Sciatic nerve (tissue), 2 donors: ENCODE measurements at regions not wholly inside any gene's neighbourhood (a gene's known extent, or its start where the extent isn't known, plus 50 kb on each side); places are given as distances from the start of the nearest gene placed in this dataset.
"Not testable (repeated sequence)": the region's sequence is repeated elsewhere in the genome, so short reads cannot be mapped to it uniquely, and the experiment has no call there.

ENCODE experiments used
- ATAC-seq: fragments of 200-7000 bp; cut with Tn5 transposase; one replicate; pipeline ENCODE4 v1.9.1; 2020; ENCODE audit warnings: mild to moderate bottlenecking, moderate library complexity
- DNase-seq: peaks from one replicate; pipeline ENCODE4 v3.0.0-alpha.2; 2020; ENCODE audit warnings: low spot score
- intact Hi-C: fragments of 100-400 bp; cut with DNase I; formaldehyde crosslinking; loops from one replicate; pipeline ENCODE4 v1.14.2; 2022
- donor health status: DM: no; HTN: no; CAD: no.
- donor health status: DM: no; HTN: no; CAD: no.

DNA sequence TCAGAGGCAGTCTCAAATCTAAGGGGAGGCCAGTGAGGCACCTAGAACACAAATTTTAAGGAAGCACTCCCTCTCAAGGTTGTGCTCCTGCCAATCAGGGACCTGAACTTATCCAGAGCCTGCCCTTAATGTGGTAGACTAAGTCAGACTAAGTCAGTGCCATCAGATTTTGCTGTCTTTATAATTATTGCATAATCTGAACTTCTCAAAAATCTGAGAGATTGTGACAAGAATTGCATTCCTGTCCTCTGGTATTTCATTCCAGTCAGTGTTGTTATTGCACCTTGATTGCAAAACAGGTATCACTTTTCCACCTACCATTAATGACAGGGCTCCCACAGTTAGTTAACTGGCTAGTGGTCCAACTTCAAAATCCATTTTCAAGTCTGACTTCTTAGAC is 197.1 kb upstream of the HCN1 start:
- intact Hi-C loops = loop anchor here (1.0 kb wide), 1 partner anchor 28 kb away; no protein-coding TSS in a partner anchor
- ATAC-seq = no peak
- no peak for DNase-seq

DNA sequence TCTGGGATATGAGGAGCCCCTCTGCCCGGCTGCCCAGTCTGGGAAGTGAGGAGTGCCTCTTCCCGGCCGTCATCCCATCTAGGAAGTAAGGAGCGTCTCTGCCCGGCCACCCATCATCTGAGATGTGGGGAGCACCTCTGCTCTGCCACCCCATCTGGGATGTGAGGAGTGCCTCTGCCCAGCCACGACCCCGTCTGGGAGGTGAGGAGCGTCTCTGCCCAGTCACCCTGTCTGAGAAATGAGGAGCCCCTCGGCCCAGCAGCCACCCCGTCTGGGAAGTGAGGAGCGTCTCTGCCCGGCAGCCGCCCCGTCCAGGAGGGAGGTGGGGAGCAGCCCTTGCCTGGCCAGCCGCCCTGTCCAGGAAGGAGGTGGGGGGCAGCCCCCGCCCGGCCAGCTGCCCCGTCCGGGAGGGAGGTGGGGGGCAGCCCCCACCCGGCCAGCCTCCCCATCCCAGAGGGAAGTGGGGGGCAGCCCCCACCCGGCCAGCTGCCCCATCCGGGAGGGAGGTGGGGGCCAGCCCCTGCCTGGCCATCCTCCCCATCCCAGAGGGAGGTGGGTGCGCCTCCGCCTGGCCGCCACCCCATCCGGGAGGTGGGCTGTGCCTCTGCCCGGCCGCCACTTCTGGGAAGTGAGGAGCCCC is 194.4 kb upstream of the HCN1 start:
- ATAC-seq, intact Hi-C loops, DNase-seq: not testable (repeated sequence)

DNA sequence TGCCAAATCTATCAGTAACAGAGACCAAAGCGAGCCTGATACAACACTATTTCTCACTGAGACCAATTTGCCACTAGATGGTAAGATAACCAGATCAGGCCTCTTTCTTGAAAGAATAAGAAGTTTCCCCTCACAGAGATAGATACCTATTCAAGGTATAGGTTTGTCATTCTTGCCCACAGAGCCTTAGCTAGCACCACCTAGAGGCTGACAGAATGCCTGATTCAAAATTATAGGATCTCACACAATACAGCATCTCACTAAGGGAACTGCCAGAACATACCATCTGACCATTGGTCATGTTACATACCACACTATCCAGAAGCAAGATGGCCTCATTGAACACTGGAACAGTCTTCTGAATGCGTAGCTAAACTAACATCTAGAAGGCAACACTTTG is 166.6 kb upstream of the HCN1 start:
- intact Hi-C loops = no loop called here
- DNase-seq = no peak
- no peak for ATAC-seq

DNA sequence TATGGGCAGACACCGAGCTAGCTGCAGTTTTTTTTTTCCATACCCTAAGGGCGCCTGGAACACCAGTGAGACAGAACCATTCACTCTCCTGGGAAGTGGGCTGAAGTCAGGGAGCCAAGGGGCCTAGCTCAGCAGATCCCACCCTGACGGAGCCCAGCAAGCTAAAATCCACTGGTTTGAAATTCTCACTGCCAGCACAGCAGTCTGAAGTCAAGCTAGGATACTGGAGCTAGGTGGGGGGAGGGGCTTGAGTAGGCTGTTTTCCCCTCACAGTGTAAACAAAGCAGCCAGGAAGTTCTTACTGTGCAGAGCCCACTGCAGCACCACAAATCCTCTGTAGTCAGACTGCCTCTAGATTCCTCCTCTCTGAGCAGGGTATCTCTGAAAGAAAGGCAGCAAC is 151.7 kb upstream of the HCN1 start:
- no peak for DNase-seq
- ATAC-seq = no peak
- intact Hi-C loops = no loop called here

DNA sequence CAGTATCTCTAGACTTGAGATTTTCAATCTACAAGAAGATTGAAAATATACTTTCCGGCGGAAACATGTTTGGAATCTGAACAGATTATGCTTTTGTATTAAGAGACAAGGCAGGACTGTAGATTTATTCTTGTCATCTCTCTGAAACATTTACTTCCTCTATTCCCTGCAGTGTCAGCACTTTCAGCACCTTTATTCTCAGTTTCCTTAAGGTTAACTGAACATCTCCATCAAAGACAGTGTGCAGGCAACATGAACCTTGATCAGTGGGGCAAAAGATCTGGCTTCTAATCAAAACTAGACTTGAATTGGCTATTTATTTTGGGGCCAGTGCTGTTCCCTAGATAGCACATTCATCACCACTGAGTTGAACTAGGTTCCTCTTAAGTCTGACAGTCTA is 129.9 kb upstream of the HCN1 start:
- no peak for DNase-seq
- ATAC-seq = no peak
- intact Hi-C loops = no loop called here

DNA sequence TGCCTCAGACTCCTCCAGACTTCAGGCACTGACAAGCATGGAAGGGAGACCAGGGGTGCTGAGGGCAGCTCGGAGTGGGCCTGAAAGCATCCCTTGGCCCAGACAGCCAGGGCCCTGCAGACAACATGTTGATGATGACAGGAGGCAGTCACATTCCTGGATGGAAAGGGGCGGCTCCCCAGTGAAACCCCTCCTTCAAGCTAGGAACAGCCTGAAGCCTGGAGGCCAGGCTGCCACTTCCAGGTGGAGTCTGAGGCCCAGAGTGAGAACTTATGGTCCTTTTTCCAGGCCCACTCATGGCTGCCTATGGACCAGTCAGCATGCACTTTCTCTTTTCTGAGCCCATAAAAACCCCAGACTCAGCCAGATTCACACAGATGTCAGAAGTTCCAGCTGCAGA is 104.2 kb upstream of the HCN1 start:
- ATAC-seq = no peak
- intact Hi-C loops = no loop called here
- no peak for DNase-seq

DNA sequence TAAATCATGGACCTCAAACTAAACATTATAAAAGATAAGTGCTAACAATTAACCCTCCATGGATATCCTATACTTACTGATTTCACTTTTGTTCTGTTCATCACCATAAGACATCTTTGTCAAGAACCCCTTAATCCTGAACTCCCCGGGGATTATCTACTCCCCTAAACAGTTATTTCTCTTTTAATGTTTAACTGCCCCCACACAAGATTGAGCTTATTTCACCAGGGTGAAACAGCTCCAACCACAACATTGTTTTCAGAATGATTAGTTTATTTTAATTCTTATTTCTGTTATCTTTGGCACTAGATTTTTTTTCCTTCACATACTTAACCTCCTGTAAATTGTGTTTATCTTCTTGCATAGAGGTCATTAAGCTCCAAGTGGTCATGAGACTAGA is 103.2 kb upstream of the HCN1 start:
- DNase-seq = no peak
- ATAC-seq = no peak
- intact Hi-C loops = no loop called here

DNA sequence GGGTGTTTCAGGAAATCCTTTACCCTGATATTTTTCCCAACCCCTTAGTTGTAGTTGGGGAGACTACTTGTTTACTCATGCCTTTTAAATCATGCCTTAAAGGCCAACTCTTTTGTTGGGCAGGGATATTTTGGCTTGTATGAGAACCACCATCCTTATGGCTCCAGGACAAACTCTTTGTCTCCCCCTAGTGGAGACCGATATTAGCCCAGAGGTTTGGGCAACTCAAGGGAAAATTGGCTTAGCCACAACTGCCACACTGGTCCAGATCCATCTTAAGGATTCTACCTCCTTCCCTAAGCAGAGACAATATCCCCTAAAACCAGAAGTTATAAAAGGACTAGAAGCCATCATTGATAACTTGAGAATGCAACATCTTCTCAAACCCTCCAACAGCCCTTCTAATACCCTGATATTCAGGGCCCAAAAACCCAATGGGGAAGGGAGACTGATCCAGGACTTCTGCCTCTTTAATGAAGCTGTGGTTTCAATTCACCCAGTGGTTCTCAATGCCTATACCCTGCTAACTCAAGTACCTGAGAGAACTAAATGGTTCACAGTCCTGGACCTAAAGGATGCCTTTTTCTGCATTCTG is 100.9 kb upstream of the HCN1 start:
- intact Hi-C loops = no loop called here
- DNase-seq = no peak
- no peak for ATAC-seq

DNA sequence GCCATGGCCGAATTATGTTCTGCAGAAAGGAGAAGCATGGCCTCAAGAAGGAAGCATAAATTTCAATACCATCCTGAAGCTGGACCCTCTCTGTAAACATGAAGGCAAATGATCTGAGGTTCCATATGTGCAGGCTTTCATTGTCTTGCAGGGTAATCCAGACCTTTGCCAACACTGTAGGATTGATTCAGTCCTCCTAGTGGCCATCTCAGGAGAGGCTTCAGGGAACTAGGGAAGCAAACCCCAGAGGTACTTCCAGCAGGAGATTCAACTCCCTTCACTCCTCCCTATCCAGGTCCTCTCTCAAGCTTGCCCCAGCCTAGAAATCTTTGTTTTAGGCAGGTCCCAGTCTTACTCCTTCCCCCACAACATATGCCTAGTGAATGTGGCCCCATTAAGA is 99.3 kb upstream of the HCN1 start:
- intact Hi-C loops = no loop called here
- DNase-seq (no peak), ATAC-seq (no peak)

DNA sequence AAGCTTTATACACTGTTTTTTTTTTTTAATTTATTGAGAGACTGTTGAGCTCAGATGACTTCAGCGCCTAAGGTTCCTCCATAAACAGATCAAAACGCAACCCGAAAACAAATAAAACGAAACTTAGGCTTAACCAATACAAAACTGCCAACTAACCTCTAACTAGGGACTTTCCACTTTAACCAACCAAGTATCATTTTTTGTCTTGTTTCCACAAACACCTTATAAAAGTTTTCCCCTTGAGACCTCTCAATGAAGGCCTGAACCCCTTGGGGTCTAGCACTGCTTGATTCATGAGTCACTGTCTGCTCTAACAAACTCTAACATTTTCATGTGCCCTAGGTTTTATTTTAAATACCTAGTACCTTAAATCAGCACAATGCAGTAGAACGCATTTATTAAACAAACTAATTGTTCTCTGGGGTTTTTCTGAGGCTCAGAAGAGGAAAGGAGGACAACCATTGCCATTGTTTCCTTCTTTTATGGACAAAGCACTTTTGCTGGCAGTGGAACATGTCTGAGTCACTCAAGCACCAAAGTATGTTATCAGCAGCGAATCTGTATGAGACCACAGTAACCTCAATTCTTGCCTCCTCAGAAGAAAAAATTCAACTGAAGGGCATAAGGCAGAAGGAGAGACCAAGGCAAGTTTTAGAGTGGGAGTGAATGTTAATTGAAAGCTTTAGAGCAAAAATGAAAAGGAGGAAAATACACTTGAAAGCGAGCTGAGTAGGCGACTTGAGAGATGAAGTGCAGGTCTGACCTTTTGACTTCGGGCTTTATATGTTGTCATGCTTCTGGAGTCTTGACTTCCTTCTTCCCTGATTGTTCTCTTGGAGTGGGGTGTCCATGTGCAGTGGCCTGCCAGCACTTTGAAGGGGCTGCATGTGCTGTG is 97.7 kb upstream of the HCN1 start:
- intact Hi-C loops = no loop called here
- ATAC-seq = no peak

DNA sequence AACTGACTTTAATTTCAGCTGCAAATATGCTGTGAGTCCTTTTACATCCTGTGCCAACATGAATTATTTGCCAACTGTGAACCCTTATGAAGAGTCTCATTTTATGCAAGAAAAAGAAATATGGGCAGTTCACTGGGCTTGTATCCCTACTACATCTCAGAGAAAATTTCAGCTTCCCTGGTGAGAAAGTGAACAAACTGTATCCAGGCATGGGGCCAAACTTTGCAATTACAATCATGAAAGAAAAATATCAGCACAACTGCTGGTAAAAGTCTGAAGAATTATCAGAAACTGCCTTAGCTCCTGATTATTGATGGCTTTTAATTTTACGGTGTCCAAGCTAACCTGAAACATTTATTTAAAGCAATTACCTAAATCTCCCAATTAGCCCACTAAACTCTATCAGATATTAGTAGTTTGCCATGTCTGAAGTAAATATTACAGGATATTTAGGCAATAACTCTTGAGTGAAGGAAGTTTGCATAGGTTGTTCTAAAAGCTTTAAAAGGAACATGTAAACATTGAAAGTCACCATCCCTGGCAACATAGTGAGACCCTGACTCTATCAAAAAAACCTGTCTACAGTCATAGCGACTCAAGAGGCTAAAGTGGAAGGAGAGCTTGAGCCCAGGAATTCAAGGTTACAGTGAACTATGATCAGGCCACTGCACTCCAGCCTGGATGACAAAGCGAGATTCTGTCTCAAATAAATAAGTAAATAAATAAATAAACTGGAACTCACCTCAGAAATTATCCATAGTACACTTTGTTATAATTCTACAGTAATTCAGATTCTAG is 83.9 kb upstream of the HCN1 start:
- ATAC-seq (no peak), DNase-seq (no peak)
- intact Hi-C loops = loop anchor here (10.0 kb wide), 1 partner anchor 85 kb away; the partner anchor contains the start of gene HCN1

More for the DNA sequence above, 97.7 kb upstream of the HCN1 start:
- DNase-seq = no peak

DNA sequence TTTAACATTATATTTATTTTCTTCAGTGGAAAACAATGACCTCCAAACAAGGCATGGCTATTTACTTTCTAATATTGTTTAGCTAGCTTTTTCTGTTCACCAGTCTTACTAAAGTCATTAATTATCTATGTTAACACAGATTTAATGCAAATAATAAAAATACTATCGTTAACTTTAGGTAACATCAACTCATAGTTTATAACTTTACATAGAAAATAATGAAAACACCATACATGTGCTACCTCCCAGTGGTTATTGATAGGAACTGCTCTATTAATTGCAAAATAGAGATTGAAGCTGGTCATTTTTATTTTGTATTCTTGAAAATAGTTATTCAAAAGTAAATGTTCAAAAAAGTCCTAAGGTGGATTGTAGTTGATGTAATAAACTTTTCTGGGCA is 78.3 kb upstream of the HCN1 start:
- intact Hi-C loops = loop anchor here (10.0 kb wide), 1 partner anchor 80 kb away; the partner anchor contains the start of gene HCN1
- ATAC-seq (no peak), DNase-seq (no peak)

DNA sequence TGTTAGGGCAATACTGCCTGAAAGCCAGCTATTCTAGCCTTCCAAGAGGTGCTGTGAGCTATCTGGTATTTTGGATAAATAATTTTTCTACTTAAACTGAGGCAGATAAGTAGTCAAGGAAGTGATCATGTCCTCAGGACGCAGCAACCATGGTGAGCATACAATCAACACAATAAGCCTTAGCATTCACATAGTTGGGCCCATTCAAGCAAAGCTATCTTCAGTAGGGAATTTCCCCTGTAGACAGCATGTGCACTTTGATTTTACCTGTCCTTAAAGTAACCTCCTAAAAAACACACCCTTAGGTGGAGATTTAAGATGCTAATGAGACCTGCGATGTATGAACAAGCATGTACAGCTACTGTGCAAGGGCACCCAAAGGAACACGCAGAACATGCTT is 76.2 kb upstream of the HCN1 start:
- no peak for DNase-seq
- ATAC-seq = no peak
- intact Hi-C loops = loop anchor here (10.0 kb wide), 1 partner anchor 78 kb away; the partner anchor contains the start of gene HCN1

DNA sequence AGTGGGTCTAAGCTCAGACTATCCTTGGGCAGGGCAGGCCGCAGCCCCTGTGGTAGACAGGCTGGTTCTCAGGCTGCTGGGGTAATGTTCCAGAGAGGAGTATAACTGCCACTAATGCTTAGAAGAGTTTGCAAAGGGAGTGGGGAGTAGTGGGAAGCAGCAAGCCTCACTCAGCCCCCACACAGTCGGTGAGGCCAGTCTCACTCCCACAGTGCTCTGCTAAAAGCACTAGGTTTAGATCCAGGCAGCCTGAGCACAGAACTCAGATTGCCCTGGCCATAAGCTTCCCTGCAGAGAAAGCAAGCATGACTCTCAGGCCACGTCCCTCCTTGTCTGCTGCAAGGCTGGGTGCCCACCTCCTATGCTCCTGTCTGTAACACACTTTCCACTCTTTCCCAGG is 69.4 kb upstream of the HCN1 start:
- ATAC-seq = no peak
- intact Hi-C loops = no loop called here

DNA sequence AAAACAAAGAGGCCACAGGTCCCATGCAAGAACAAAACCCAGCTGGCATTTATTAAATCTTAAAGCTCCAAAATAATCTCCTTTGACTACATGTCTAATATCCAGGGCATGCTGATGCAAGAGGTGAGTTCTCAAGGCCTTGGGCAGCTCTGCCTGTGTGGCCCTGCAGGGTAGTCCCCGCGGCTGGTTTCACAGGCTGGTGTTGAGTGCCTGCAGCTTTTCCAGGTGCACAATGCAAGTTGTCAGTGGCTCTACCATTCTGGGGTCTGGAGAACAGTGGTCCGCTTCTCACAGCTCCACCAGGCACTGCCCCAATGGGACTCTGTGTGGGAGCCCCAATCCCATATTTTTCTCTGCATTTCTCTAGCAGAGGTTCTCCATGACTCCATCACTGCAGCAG is 54.4 kb upstream of the HCN1 start:
- no peak for DNase-seq
- intact Hi-C loops = no loop called here
- no peak for ATAC-seq

More for the DNA sequence above, 69.4 kb upstream of the HCN1 start:
- no peak for DNase-seq

DNA sequence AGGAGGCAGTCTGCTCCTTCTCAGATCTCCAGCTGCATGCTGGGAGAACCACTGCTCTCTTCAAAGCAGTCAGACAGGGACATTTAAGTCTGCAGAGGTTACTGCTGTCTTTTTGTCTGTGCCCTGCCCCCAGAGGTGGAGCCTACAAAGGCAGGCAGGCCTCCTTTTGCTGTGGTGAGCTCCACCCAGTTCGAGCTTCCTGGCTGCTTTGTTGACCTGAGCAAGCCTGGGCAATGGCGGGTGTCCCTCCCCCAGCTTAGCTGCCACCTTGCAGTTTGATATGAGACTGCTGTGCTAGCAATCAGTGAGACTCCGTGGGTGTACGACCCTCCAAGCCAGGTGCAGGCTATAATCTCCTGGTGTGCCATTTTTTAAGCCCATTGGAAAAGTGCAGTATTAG is 52.3 kb upstream of the HCN1 start:
- DNase-seq, intact Hi-C loops, ATAC-seq: not testable (repeated sequence)
